ENCODE measurements at regions not wholly inside any gene's neighbourhood (a gene's known extent, or its start where the extent isn't known, plus 50 kb on each side); places are given as distances from the start of the nearest gene placed in this dataset.

GRCh38 chr5:27778121-27778520 is 739.7 kb upstream of the CDH9 start:
- Histone ChIP-seq H3K4me1 (replicated peaks in 1 of 4; ENCODE audit: control insufficient read depth in 3 of 4, insufficient read depth in 4 of 4, low read length in 3 of 4) (no peaks in the 10 kb centered on the region), H3K36me3 (ENCODE audit: control insufficient read depth in 2 of 4, insufficient read depth in 4 of 4, low read length in 3 of 4) (no peaks in the 10 kb centered on the region), H3K9me3 (ENCODE audit: insufficient read depth in 2 of 2, low read depth in 1 of 2, low read length in 1 of 2) (no peaks in the 10 kb centered on the region), H2BK12ac (ENCODE audit: low read depth, low read length) (no peak overlapping the region), H3K27me3 (replicated peaks in 1 of 4; ENCODE audit: control insufficient read depth in 3 of 4, extremely low read depth in 1 of 4, insufficient read depth in 3 of 4, low read length in 3 of 4) (no peaks in the 10 kb centered on the region), H3K18ac (ENCODE audit: extremely low read depth, low read length) (no peak overlapping the region), H3K4me2 (ENCODE audit: insufficient read depth in 1 of 2, low read depth in 2 of 2, low read length in 2 of 2) (no peak overlapping the region), H2BK15ac (ENCODE audit: low read length) (no peak overlapping the region), H2AK5ac (ENCODE audit: low read depth, low read length) (no peak overlapping the region), H2BK120ac (replicated peaks; ENCODE audit: low read depth, low read length) (no peak overlapping the region), H2BK5ac (ENCODE audit: low read depth, low read length) (no peak overlapping the region), H2BK20ac (ENCODE audit: low read length) (no peak overlapping the region), H3K79me2 (ENCODE audit: control insufficient read depth in 1 of 2, insufficient read depth in 2 of 2, low read length in 2 of 2) (no peaks in the 10 kb centered on the region), H3K79me1 (ENCODE audit: low read depth, low read length) (no peaks in the 10 kb centered on the region), H4K20me1 (replicated peaks in 1 of 2; ENCODE audit: control insufficient read depth in 1 of 2, insufficient read depth in 2 of 2, low read length in 2 of 2) (no peaks in the 10 kb centered on the region), H2AFZ (ENCODE audit: low read length) (peak overlapping the region; percentile 77; the same call in 1 of the 2 replicates), H3K14ac (ENCODE audit: insufficient read length) (no peak overlapping the region), H4K5ac (ENCODE audit: insufficient read length, low read depth, low read length) (no peak overlapping the region), H3K9ac (replicated peaks in 1 of 4; ENCODE audit: extremely low read depth in 1 of 4, low read depth in 3 of 4, low read length in 3 of 4) (no peak overlapping the region), H3K27ac (ENCODE audit: low read depth, low read length) (no peak overlapping the region), H4K91ac (replicated peaks; ENCODE audit: insufficient read length, low read length) (no peak overlapping the region), H4K8ac (ENCODE audit: extremely low read depth, insufficient read depth, low read length) (no peak overlapping the region), H3K4ac (replicated peaks; ENCODE audit: insufficient read length, low read depth, low read length) (no peak overlapping the region), H3K56ac (replicated peaks; ENCODE audit: insufficient read length, low read depth, low read length) (no peak overlapping the region), H3K4me3 (ENCODE audit: extremely low read depth in 1 of 4, insufficient read depth in 2 of 4, low read depth in 3 of 4, low read length in 4 of 4) (no peak overlapping the region), H3K23me2 (ENCODE audit: low read depth, low read length) (no peaks in the 10 kb centered on the region), H3K23ac (ENCODE audit: insufficient read length) (no peak overlapping the region)
- no peak for FAIRE-seq
- WGBS, 2 experiments (ENCODE audit: extremely low coverage in 1 of 2, insufficient coverage in 1 of 2, insufficient read length in 1 of 2, insufficient replicate concordance in 2 of 2, low coverage in 1 of 2, low lambda C conversion rate in 2 of 2, missing lambda C conversion rate in 1 of 2), result 92% methylated on average over 4 of the region's 4 CpGs; no CpG with 5 or more reads in 1 of the 2 experiments
- DNase-seq (ENCODE audit: low read depth in 1 of 2, low spot score in 2 of 2), result no peak
- CTCF ChIA-PET (ENCODE audit: partially characterized antibody), result no interaction called here
- POLR2A ChIA-PET (ENCODE audit: partially characterized antibody), result no interaction called here
- TF ChIP-seq CHD7 (IDR thresholded peaks at IDR 0.05; ENCODE audit: insufficient replicate concordance, low read length), result no peak

Data from H1 (cell line).